Glomerular endothelial cell (primary cell): ENCODE measurements at regions not wholly inside any gene's neighbourhood (a gene's known extent, or its start where the extent isn't known, plus 50 kb on each side); places are given as distances from the start of the nearest gene placed in this dataset.

ENCODE experiments used
- DNase-seq: peaks from one replicate; pipeline ENCODE4 v3.0.0-alpha.2; 2011; ENCODE audit warnings: low read depth, low spot score; ENCODE audit errors: extremely low read depth

GRCh38 chr4:33283818-33284217 lies 2563.6 kb downstream of the PCDH7 start:
- no peak for DNase-seq

DNA sequence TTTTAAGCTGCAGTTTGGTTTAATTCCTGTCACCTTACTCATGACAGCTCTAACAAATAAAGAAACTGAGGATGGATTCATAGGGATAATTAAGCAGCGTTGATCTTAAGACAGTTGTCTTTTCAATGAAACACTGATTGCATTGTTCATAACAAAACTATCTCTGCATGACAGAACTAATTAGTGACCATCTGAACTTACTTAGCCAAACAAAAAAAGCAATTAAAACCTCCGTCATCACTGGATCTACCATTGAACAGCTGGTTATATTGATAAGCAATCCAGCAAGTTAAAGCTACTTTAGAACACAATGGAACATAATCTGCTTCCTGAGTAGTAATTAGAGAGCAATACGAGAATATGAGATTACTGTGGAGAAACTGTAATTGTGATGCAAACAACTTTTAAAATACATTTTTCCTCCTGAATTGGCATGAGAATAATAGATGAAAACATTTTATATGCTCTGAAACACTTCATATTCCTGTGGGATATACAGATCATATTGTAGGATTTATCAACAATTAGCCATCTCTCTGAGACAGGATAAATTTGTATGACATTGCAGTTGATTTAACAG lies 2576.8 kb downstream of the PCDH7 start:
- no peak for DNase-seq

DNA sequence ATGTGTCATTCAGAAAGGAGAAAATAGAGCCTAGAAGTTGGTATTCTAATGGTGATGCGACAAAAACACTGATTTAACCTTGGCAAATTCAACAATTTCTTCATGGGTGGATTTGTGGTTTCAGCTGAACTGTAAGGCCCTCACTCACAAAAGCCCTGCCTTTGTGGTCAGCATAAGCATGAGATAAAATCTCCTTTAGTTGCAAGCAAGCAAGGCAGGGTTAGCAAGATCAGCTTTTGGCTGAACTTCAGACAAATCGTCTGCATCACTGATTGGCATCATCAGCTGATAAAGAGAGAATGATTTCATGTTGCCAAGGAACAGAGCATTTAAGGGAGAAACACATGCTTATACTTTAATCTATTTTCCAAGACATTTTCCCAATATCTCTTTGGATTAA lies 2582.2 kb downstream of the PCDH7 start:
- no peak for DNase-seq

DNA sequence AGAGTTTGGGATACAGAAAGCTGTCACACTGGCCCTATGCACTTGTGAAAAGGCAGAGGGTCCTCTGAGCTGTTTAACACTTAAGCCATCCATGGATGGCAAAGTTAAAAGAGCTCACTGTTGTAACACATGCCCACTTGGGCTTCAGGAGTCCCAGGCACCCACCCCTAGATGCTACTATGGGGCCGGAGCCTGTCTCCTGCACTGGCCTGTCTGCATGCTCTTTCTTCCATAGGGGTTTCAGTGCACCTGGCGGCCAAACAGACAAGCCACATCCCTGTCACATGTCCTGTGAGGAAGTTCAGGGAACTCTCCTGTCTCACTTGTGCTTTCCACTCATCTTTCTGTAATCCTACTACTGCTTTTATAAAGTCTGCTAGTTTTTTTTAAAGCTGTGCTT lies 2586.0 kb downstream of the PCDH7 start:
- DNase-seq, result no peak

DNA sequence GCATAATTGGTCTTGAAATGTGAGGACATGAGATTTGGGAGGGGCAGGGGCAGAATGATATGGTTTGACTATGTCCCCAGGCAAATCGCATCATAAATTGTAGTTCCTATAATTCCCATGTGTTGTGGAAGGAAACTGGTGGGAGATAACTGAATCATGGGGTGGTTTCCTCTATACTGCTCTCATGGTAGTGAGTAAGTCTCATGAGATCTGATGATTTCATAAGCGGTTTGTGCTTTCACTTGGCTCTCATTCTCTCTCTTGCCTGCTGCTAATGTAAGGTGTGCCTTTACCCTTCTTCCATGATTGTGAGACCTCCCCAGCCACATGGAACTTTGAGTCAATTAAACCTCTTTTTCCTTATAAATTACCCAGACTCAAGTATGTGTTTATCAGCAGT lies 2595.9 kb downstream of the PCDH7 start:
- no peak for DNase-seq

GRCh38 chr4:33316578-33316977 lies 2596.4 kb downstream of the PCDH7 start:
- no peak for DNase-seq

DNA sequence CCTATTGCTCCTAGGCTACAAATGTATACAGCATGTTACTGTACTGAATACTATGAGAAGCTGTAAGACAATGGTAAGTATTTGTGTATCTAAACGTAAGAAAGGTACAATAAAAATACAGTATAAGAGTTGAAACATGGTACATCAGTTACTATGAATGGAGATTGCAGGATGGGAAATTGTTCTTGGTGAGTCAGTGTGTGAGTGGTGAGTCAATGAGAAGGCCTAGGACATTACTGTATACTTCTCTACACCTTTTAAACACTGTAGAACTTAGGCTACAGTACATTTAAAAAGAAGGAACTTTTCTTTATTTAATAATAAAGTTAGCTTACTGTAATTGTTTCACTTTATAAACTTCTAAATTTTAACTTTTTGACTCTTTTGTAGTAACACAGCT lies 2603.2 kb downstream of the PCDH7 start:
- no peak for DNase-seq

- no peak for DNase-seq
These were observed 2614.2 kb downstream of the PCDH7 start for GRCh38 chr4:33334416-33334815.

- no peak for DNase-seq
These were observed 2619.6 kb downstream of the PCDH7 start for GRCh38 chr4:33339762-33340161.

DNA sequence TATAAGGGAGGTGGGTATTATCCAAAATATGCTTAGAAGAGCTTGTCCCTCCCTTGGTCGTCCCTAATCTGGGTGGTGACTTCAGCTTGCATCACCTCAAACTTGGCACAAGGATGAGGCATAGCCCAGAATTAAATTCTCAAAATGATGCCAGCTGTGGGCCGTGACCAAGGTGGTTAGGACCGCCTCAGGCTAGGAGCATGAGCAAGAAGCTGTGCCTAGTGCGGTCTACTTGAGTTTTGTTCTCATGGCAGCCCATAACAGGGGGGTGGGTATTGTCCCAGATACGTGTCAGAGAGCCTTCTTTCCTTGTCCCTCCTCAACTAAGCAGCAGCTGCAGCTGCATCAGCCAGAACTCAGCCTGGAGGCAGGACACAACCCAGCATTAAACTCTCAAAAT lies 2620.0 kb downstream of the PCDH7 start:
- no peak for DNase-seq

GRCh38 chr4:33349376-33349775 lies 2629.2 kb downstream of the PCDH7 start:
- no peak for DNase-seq

- no peak for DNase-seq
These were observed 2637.0 kb downstream of the PCDH7 start for GRCh38 chr4:33357121-33357520.

GRCh38 chr4:33369446-33369845 lies 2649.3 kb downstream of the PCDH7 start:
- DNase-seq, result no peak

- DNase-seq, result no peak
These were observed 2661.6 kb downstream of the PCDH7 start for GRCh38 chr4:33381816-33382215.

DNA sequence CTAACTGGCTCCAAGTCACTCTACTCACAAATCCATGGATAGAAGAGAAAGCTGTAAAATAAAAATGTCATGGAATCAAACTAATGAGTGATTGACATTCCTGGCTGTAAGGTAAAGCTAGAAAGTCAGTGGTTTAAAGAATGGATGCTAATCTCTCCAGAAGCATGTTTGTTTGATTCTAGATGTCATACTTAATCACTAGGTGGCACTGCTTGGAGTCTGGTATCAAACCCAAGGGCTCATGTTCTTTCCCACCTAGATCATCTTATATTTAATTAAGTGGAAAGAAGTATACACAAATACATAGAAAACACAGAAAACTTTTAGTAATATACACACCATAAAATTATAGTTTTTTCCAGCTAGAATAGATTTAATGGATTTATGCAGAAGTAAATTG lies 2666.6 kb downstream of the PCDH7 start:
- DNase-seq, result no peak

DNA sequence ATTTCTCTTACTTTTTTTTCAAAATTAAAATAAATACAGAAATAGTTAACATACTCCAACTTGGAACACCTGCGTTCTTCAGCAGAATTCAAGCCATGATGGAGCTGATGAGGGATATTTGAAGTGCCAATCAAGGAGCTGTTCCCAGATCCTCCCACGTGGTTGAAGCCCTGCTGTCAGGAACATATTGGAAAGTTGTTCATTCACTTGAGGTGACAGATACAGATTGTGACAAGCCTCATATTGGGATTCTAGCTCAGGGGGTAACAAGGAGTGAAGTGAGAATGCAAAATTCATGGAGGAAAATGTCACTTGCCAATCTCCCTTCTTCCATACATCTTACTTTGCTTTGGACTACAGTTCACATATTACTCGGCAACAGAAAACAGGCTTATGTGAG lies 2670.8 kb downstream of the PCDH7 start:
- DNase-seq, result no peak

DNA sequence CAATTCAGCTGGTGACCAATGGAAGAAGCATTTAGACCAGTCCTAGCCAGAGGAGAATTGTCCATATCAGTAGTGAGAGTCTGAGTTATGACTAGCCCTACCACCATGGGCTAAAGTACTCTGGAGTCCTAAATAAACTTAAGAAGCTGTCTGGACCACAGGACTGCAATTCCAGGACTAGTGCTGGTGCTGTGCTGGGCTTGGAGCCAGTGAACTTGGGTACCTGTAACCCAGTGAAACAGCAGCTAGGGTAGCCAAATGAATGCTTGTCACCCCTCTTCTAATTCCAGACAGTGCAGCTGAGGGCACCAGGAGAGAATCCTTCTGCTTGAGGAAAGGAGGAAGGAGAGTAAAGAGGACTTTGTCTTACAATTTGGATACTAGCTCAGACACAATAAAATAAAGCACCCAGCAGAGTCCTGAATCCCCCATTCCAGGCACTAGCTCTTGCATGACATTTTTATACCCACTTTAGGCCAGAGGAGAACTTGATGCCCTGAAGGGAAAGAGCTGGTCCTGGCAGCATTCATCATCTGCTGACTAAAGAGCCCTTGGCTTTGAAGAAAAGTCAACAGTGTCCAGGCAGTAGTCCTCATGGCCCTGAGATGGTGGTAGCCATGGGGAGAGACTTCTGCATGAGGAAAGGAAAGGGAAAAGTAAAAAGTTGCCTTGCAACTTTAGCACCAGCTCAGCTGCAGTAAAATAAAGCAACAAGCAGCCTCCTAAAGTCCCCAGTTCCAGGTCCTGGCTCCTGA lies 2675.7 kb downstream of the PCDH7 start:
- no peak for DNase-seq

- DNase-seq, result no peak
These were observed 2680.3 kb downstream of the PCDH7 start for GRCh38 chr4:33400504-33400903.

DNA sequence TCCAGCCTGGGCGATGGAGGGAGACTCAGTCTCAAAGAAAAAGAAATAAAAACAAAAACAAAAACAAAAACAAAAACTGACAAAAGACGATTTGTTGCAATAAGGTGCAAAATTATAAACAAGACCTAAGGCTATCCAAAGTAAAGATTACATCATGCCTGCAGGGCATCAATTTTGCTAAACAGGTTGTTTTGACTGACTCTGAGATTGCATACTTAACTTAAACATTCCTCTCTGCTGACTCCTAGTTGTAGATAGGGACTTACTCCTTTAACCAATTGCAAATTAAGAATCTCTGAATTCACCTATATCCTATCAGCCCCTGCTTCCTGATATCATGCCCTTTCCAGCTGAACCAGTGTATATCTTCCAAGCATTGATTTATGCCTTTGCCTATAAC lies 2687.3 kb downstream of the PCDH7 start:
- DNase-seq, result no peak

DNA sequence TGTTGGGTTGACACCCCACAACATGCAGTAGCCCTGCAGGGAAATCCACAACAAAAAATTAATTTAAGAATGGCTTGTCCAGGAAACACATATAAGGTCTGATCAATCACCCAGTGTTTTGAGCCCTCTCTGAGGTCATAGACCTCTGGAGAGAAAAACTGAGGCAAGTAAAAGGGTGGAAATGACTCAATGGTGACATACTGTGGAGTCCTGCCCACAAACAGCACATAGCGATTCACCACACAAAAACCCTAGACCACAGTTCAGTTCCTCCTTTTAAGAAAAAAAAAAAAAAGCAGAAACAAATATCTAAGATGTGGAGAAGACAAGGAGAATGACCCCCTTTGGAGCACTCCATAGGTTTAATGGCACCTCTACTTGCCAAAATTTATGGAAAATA lies 2691.0 kb downstream of the PCDH7 start:
- no peak for DNase-seq

- DNase-seq, result no peak
These were observed 2701.7 kb downstream of the PCDH7 start for GRCh38 chr4:33421887-33422286.

DNA sequence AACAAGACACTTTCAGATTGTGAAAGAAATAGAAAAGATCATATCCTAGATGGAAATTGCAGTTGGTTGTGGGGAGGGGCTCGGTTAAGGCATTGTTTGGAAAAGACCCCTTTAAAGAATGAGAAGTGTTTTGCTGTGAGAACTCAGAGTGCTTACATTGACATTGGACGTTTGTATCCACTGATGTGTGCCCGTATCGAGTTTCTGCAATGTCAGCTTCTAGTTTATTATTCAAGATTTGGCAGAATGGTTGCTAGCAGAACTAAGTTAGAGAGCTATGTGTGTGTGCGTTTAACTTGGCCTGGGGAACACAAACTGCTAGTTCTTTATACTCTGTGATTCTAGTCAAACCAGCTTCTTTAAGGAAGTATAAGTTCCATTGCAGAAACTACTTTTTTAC lies 2702.5 kb downstream of the PCDH7 start:
- DNase-seq, result no peak

GRCh38 chr4:33425936-33426335 lies 2705.8 kb downstream of the PCDH7 start:
- no peak for DNase-seq
